ENCODE measurements at regions not wholly inside any gene's neighbourhood (a gene's known extent, or its start where the extent isn't known, plus 50 kb on each side); places are given as distances from the start of the nearest gene placed in this dataset.

DNA sequence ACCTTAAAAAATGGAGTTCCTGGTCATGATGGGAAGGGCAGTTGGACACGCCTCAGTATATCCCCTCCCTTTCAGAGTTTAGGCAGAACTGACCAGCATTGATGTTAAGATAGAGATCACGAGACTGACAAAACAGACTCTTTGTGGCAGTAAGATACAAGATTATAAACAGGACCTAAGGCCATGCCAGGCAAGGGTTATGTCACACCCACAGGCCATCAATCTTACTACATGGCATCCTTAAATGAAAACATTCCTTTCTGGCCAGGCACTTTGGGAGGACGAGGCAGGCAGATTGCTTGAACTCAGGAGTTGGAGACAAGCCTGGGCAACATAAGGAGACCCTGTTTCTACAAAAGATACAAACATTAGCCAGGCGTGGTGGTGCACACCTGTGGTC is 129.3 kb upstream of the MLN start:
- Histone ChIP-seq H3K27me3 (ENCODE audit: control insufficient read depth, low read length) (peaks cover 11% of the 10 kb centered on the region), H3F3A (ENCODE audit: control insufficient read depth, insufficient read depth) (no peaks in the 10 kb centered on the region), H3K4me3 (ENCODE audit: low read length) (no peak overlapping the region), H4K20me1 (ENCODE audit: control insufficient read depth, insufficient read depth, low read depth, low read length) (no peaks in the 10 kb centered on the region), H3K36me3 (ENCODE audit: control insufficient read depth, low read length) (no peaks in the 10 kb centered on the region), H3K4me1 (ENCODE audit: control insufficient read depth, low read length) (peaks cover 9% of the 10 kb centered on the region), H3K79me2 (ENCODE audit: control insufficient read depth, low read length) (no peaks in the 10 kb centered on the region), H3K27ac (ENCODE audit: low read depth, low read length) (no peak overlapping the region), H3K9me3 (ENCODE audit: control insufficient read depth, insufficient read depth, low read length) (no peaks in the 10 kb centered on the region), H3K9me2 (replicated peaks; ENCODE audit: control insufficient read depth, low read length) (no peaks in the 10 kb centered on the region), H3K4me2 (ENCODE audit: low read length) (no peak overlapping the region)
- TF ChIP-seq, protein P1, sequence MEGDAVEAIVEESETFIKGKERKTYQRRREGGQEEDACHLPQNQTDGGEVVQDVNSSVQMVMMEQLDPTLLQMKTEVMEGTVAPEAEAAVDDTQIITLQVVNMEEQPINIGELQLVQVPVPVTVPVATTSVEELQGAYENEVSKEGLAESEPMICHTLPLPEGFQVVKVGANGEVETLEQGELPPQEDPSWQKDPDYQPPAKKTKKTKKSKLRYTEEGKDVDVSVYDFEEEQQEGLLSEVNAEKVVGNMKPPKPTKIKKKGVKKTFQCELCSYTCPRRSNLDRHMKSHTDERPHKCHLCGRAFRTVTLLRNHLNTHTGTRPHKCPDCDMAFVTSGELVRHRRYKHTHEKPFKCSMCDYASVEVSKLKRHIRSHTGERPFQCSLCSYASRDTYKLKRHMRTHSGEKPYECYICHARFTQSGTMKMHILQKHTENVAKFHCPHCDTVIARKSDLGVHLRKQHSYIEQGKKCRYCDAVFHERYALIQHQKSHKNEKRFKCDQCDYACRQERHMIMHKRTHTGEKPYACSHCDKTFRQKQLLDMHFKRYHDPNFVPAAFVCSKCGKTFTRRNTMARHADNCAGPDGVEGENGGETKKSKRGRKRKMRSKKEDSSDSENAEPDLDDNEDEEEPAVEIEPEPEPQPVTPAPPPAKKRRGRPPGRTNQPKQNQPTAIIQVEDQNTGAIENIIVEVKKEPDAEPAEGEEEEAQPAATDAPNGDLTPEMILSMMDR (IDR thresholded peaks at IDR 0.05; ENCODE audit: low read depth, low read length, poor library complexity, severe bottlenecking), result no peak
- TF ChIP-seq EZH2phosphoT487 (IDR thresholded peaks at IDR 0.05; ENCODE audit: borderline replicate concordance, low read length), result no peak

DNA sequence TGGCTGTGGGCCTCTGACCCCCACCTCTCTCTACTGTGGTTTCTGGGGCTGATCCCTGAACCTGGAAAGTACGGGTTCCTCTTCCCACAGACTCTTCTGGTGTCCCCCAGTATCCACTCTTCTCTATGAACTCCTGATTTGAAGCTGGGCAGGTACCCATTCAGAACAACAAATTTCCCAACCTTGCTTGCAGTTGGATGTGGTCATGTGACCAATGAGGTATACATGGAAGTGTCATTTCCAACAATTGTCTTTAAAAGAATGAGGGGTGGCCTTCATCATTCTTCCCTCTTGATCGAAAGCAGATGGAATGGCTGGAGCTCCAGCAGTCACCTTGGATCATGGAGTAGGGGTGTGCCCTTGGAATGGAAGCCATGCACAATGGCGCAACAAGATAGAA is 128.0 kb upstream of the MLN start:
- Histone ChIP-seq H3K9me3 (ENCODE audit: control insufficient read depth, insufficient read depth, low read length) (no peaks in the 10 kb centered on the region), H3K4me1 (ENCODE audit: control insufficient read depth, low read length) (peaks cover 5% of the 10 kb centered on the region), H3K27me3 (ENCODE audit: control insufficient read depth, low read length) (peaks cover 11% of the 10 kb centered on the region), H3K27ac (ENCODE audit: low read depth, low read length) (no peak overlapping the region), H4K20me1 (ENCODE audit: control insufficient read depth, insufficient read depth, low read depth, low read length) (no peaks in the 10 kb centered on the region), H3F3A (ENCODE audit: control insufficient read depth, insufficient read depth) (no peaks in the 10 kb centered on the region), H3K4me3 (ENCODE audit: low read length) (no peak overlapping the region), H3K36me3 (ENCODE audit: control insufficient read depth, low read length) (no peaks in the 10 kb centered on the region), H3K79me2 (ENCODE audit: control insufficient read depth, low read length) (no peaks in the 10 kb centered on the region), H3K4me2 (ENCODE audit: low read length) (no peak overlapping the region), H3K9me2 (replicated peaks; ENCODE audit: control insufficient read depth, low read length) (no peaks in the 10 kb centered on the region)
- TF ChIP-seq EZH2phosphoT487 (IDR thresholded peaks at IDR 0.05; ENCODE audit: borderline replicate concordance, low read length), result no peak
- TF ChIP-seq, protein P1 (IDR thresholded peaks at IDR 0.05; ENCODE audit: low read depth, low read length, poor library complexity, severe bottlenecking), result no peak

DNA sequence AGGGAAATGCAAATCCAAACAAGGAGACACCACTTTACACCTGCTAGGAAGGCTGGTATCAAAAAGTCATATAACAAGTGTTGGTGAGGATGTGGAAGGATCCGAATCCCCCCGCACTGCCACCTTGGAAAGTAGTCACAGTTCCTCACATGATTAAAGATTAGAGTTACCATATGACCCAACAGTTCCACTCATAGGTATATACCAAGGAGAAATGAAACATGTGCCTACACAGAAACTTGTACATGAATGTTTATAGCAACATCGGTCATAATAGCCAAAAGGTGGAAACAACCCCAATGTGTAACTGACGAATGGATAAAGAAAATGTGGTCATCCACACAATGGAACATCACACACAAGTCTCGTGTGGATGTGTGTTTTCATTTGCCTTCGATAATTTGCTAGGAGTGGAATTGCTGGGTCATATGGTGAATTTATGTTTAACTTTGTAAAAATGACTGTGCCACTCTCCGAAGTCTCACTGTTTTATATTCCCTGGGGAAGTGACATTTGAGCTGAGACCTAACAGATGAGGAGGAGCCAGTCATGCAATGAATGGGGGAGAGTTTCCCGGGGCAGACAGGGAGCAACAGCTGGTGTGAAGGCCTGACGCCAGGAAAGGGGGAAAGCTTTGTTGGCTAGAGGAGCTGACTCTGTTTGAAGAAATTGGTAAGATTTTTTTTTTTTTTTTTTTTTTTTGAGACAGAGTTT is 125.9 kb upstream of the MLN start:
- Histone ChIP-seq H3K4me2 (ENCODE audit: low read length) (no peak overlapping the region), H3K36me3 (ENCODE audit: control insufficient read depth, low read length) (no peaks in the 10 kb centered on the region), H4K20me1 (ENCODE audit: control insufficient read depth, insufficient read depth, low read depth, low read length) (no peaks in the 10 kb centered on the region), H3F3A (ENCODE audit: control insufficient read depth, insufficient read depth) (no peaks in the 10 kb centered on the region), H3K4me1 (ENCODE audit: control insufficient read depth, low read length) (no peaks in the 10 kb centered on the region), H3K79me2 (ENCODE audit: control insufficient read depth, low read length) (no peaks in the 10 kb centered on the region), H3K9me3 (ENCODE audit: control insufficient read depth, insufficient read depth, low read length) (no peaks in the 10 kb centered on the region), H3K27me3 (ENCODE audit: control insufficient read depth, low read length) (peaks cover 11% of the 10 kb centered on the region), H3K4me3 (ENCODE audit: low read length) (no peak overlapping the region), H3K27ac (ENCODE audit: low read depth, low read length) (no peak overlapping the region), H3K9me2 (replicated peaks; ENCODE audit: control insufficient read depth, low read length) (no peaks in the 10 kb centered on the region)
- TF ChIP-seq, protein P1 (IDR thresholded peaks at IDR 0.05; ENCODE audit: low read depth, low read length, poor library complexity, severe bottlenecking), result no peak
- TF ChIP-seq EZH2phosphoT487 (IDR thresholded peaks at IDR 0.05; ENCODE audit: borderline replicate concordance, low read length), result no peak
